Left lung (tissue), 4 donors: ENCODE measurements at regions not wholly inside any gene's neighbourhood (a gene's known extent, or its start where the extent isn't known, plus 50 kb on each side); places are given as distances from the start of the nearest gene placed in this dataset.
"Not testable (repeated sequence)": the region's sequence is repeated elsewhere in the genome, so short reads cannot be mapped to it uniquely, and the experiment has no call there.

ENCODE experiments used
- ATAC-seq: fragments of 200-7000 bp; cut with Tn5 transposase; one replicate; pipeline ENCODE4 v1.9.1; 2020; ENCODE audit warnings: moderate library complexity
- DNase-seq, 4 donors: peaks; one replicate each; pipeline ENCODE4 v3.0.0-alpha.2; 2013 to 2020
- H3K27ac ChIP-seq, 2 donors: fragments of 200-600 bp; sonication (generic) in 1 of 2; one replicate each; pipeline versions ENCODE4 v1.5.0 to v1.8.0; 2020 to 2021
- H3K27me3 ChIP-seq, 2 donors: fragments of 200-600 bp; sonication (generic) in 1 of 2; one replicate each; pipeline versions ENCODE4 v1.5.0 to v1.8.0; 2020 to 2021
- H3K36me3 ChIP-seq, 2 donors: fragments of 200-600 bp; sonication (generic) in 1 of 2; one replicate each; pipeline versions ENCODE4 v1.5.0 to v1.8.0; 2020 to 2021
- H3K4me1 ChIP-seq, 2 donors: fragments of 200-600 bp; one replicate each; pipeline ENCODE4 v1.8.0; 2021
- H3K4me3 ChIP-seq, 2 donors: fragments of 200-600 bp; sonication (generic) in 1 of 2; one replicate each; pipeline versions ENCODE4 v1.5.0 to v1.8.0; 2020 to 2021; ENCODE audit warnings: mild to moderate bottlenecking in 1 of 2
- H3K9me3 ChIP-seq, 2 donors: fragments of 200-600 bp; sonication (generic) in 1 of 2; one replicate each; pipeline versions ENCODE4 v1.5.0 to v1.8.0; 2020 to 2021
- intact Hi-C, 2 donors: fragments of 100-400 bp; cut with DNase I; formaldehyde crosslinking; loops; one replicate each; pipeline versions ENCODE4 v1.11.2 to v1.14.2; 2022
- TF ChIP-seq, protein P1 (sequence below), 2 donors: fragments of 200-600 bp; sonication (generic) in 1 of 2; IDR thresholded peaks; one replicate each; pipeline versions ENCODE4 v1.5.0 to v1.8.0; 2021; ENCODE audit warnings: antibody characterized with exemption in 2 of 2
- donor health status: DM: no; HTN: yes; CAD: no.
- donor health status: DM: no; HTN: no; CAD: no.

DNA sequence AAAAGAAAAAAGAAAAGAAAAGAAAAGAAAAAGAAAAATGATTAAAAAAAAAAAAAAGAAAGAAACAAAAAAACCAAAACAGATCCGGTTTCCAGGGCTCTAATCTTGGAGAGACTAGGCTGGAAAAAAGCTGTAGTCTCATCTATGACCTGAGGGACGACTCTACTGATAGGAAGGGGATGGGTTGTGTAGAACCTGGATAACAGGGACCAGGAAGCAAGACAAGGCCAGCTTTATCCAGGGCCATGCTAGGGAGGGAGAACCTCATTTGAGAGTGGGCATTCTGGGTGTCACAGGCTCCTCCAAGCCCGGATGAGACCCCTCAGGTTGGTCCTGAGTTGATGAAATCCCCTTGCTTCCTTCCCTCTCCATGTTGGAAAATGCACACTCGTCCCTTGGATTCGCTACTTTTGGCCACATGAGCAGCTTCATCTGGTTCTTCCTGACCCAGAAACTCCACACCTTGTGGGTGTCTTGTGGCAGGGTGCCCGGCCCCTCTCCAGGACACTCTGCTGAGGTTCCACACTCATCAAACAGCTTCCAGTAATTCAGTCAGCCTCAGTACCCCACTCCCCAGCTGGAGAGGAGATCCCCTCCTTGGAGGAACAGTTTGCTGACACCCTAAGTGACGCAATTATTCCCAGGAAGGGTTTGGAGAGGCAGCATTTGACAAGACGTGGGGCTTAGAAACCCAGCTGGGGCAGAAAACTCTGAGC is 71.1 kb upstream of the LHFPL2 start:
- TF ChIP-seq, protein P1, sequence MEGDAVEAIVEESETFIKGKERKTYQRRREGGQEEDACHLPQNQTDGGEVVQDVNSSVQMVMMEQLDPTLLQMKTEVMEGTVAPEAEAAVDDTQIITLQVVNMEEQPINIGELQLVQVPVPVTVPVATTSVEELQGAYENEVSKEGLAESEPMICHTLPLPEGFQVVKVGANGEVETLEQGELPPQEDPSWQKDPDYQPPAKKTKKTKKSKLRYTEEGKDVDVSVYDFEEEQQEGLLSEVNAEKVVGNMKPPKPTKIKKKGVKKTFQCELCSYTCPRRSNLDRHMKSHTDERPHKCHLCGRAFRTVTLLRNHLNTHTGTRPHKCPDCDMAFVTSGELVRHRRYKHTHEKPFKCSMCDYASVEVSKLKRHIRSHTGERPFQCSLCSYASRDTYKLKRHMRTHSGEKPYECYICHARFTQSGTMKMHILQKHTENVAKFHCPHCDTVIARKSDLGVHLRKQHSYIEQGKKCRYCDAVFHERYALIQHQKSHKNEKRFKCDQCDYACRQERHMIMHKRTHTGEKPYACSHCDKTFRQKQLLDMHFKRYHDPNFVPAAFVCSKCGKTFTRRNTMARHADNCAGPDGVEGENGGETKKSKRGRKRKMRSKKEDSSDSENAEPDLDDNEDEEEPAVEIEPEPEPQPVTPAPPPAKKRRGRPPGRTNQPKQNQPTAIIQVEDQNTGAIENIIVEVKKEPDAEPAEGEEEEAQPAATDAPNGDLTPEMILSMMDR (IDR thresholded peaks at IDR 0.05) = no peak
- H3K4me1 ChIP-seq = peaks cover 9 to 13% of the 10 kb centered on the region in 2 donors
- H3K4me3 ChIP-seq = no peak overlapping the region
- intact Hi-C loops = no loop called here
- no peaks in the 10 kb centered on the region for H3K27me3 ChIP-seq
- DNase-seq = peak in 1 of 4 donors; percentile 44
- ATAC-seq = peak; percentile 72
- no peaks in the 10 kb centered on the region for H3K9me3 ChIP-seq
- H3K36me3 ChIP-seq = no peaks in the 10 kb centered on the region
- H3K27ac ChIP-seq = peak overlapping the region in 1 of 2 donors; percentile 44

GRCh38 chr5:78718824-78719223 is 70.3 kb upstream of the LHFPL2 start:
- H3K4me3 ChIP-seq = no peak overlapping the region
- H3K36me3 ChIP-seq = no peaks in the 10 kb centered on the region
- no peaks in the 10 kb centered on the region for H3K9me3 ChIP-seq
- intact Hi-C loops = no loop called here
- H3K27me3 ChIP-seq = no peaks in the 10 kb centered on the region
- no peak for ATAC-seq
- no peak overlapping the region for H3K27ac ChIP-seq
- TF ChIP-seq, protein P1 (IDR thresholded peaks at IDR 0.05) = no peak
- H3K4me1 ChIP-seq = peaks cover 9 to 13% of the 10 kb centered on the region in 2 donors
- no peak for DNase-seq

- H3K36me3 ChIP-seq = no peaks in the 10 kb centered on the region
- intact Hi-C loops = no loop called here
- H3K4me3 ChIP-seq = no peak overlapping the region
- DNase-seq (no peak), ATAC-seq (peak; percentile 3)
- H3K4me1 ChIP-seq = peaks cover 9 to 13% of the 10 kb centered on the region in 2 donors
- TF ChIP-seq, protein P1 (IDR thresholded peaks at IDR 0.05) = no peak
- H3K27me3 ChIP-seq = no peaks in the 10 kb centered on the region
- H3K9me3 ChIP-seq = no peaks in the 10 kb centered on the region
- no peak overlapping the region for H3K27ac ChIP-seq
Measured at GRCh38 chr5:78717674-78718584, 69.4 kb upstream of the LHFPL2 start.

DNA sequence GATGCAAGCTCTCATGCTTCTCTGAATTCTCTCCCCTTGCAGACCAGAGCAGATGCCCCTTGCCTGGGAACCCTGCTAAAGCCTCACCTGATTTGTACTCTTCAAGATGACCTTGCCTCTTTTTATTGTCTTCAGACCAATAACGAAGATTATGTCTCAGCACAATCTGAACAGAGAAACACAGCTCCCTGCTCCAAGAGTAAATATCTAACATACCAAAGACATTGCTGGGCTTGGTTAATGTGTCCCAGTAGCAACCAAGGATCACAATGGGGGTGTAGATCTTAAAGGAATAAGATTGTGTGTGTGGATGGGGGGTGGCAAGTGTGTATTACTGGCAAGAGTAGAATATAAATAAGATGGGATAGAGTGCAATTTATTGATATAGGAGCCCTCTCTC is 67.6 kb upstream of the LHFPL2 start:
- DNase-seq (no peak), ATAC-seq (no peak)
- no peak overlapping the region for H3K4me3 ChIP-seq
- no peaks in the 10 kb centered on the region for H3K9me3 ChIP-seq
- TF ChIP-seq, protein P1 (IDR thresholded peaks at IDR 0.05) = no peak
- no peaks in the 10 kb centered on the region for H3K27me3 ChIP-seq
- H3K36me3 ChIP-seq = no peaks in the 10 kb centered on the region
- no peak overlapping the region for H3K27ac ChIP-seq
- H3K4me1 ChIP-seq = peaks cover 8 to 13% of the 10 kb centered on the region in 2 donors
- intact Hi-C loops = no loop called here

- H3K27ac ChIP-seq, H3K36me3 ChIP-seq, H3K4me3 ChIP-seq, H3K9me3 ChIP-seq, H3K27me3 ChIP-seq, ATAC-seq, intact Hi-C loops, H3K4me1 ChIP-seq, DNase-seq: not testable (repeated sequence)
Measured at GRCh38 chr5:78715351-78715750, 66.8 kb upstream of the LHFPL2 start.

DNA sequence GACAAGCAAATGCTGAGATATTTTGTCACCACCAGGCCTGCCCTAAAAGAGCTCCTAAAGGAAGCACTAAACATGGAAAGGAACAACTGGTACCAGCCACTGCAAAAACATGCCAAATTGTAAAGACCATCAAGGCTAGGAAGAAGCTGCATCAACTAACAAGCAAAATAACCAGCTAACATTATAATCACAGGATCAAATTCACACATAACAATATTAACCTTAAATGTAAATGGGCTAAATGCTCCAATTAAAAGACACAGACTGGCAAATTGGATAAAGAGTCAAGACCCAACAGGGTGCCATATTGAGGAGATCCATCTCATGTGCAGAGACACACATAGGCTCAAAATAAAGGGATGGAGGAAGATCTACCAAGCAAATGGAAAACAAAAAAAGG is 63.1 kb upstream of the LHFPL2 start:
- H3K27ac ChIP-seq, DNase-seq, H3K27me3 ChIP-seq, ATAC-seq, intact Hi-C loops, H3K4me3 ChIP-seq, H3K4me1 ChIP-seq, H3K36me3 ChIP-seq, H3K9me3 ChIP-seq: not testable (repeated sequence)

- ATAC-seq, H3K4me1 ChIP-seq, H3K9me3 ChIP-seq, H3K36me3 ChIP-seq, H3K27me3 ChIP-seq, H3K27ac ChIP-seq, H3K4me3 ChIP-seq, intact Hi-C loops, DNase-seq: not testable (repeated sequence)
Measured at GRCh38 chr5:78709729-78710430, 61.3 kb upstream of the LHFPL2 start.
